Gastrocnemius medialis (tissue), 4 donors: ENCODE measurements at regions not wholly inside any gene's neighbourhood (a gene's known extent, or its start where the extent isn't known, plus 50 kb on each side); places are given as distances from the start of the nearest gene placed in this dataset.

Experiments
- ATAC-seq, 2 donors: fragments of 150-250 bp; one replicate each; pipeline ENCODE4 v1.9.1; 2016
- DNase-seq, 2 donors: peaks; one replicate each; pipeline ENCODE4 v3.0.0-alpha.2; 2019
- H3K27ac ChIP-seq, 4 donors: fragments of 200-600 bp; sonication (generic); 1 replicate in 1 of 4; 2 replicates in 3 of 4; pipeline ENCODE4 v1.5.1; 2016 to 2018; ENCODE audit warnings: mild to moderate bottlenecking in 2 of 4, moderate library complexity in 1 of 4
- H3K27me3 ChIP-seq, 3 donors: fragments of 200-600 bp; sonication (generic) in 2 of 3; 1 replicate in 1 of 3; 2 replicates in 2 of 3; pipeline versions ENCODE4 v1.5.1 to v1.6.0; 2016 to 2019; ENCODE audit warnings: mild to moderate bottlenecking in 1 of 3, moderate library complexity in 1 of 3
- H3K36me3 ChIP-seq, 2 donors: fragments of 200-600 bp; sonication (generic) in 1 of 2; one replicate each; pipeline ENCODE4 v1.5.1; 2017 to 2018
- H3K4me1 ChIP-seq, 2 donors: fragments of 200-600 bp; sonication (generic) in 1 of 2; one replicate each; pipeline ENCODE4 v1.5.1; 2016 to 2017; ENCODE audit warnings: mild to moderate bottlenecking in 2 of 2
- H3K4me3 ChIP-seq, 4 donors: fragments of 200-600 bp; sonication (generic) in 3 of 4; 1 replicate in 1 of 4; 2 replicates in 3 of 4; pipeline ENCODE4 v1.5.1; 2016 to 2019; ENCODE audit warnings: mild to moderate bottlenecking in 2 of 4
- H3K9me3 ChIP-seq, 3 donors: fragments of 200-600 bp; sonication (generic) in 2 of 3; 1 replicate in 1 of 3; 2 replicates in 2 of 3; pipeline ENCODE4 v1.5.1; 2016 to 2019
- CTCF ChIP-seq, 5 experiments: fragments of 450-650 bp in 3 of 5; fragments of 200-600 bp in 2 of 5; sonication (generic) in 2 of 5; IDR thresholded peaks in 4 of 5; conservative IDR thresholded peaks in 1 of 5; 1 replicate in 4 of 5; 2 replicates in 1 of 5; pipeline ENCODE4 v1.5.1; 2016 to 2019; ENCODE audit warnings: antibody characterized with exemption in 5 of 5, mild to moderate bottlenecking in 3 of 5, moderate library complexity in 3 of 5
- POLR2A ChIP-seq, 2 donors: fragments of 450-650 bp; IDR thresholded peaks; one replicate each; pipeline ENCODE4 v1.6.1; 2017; ENCODE audit warnings: antibody characterized with exemption in 2 of 2, mild to moderate bottlenecking in 2 of 2, moderate library complexity in 2 of 2
- in situ Hi-C, 4 donors: fragments of 200-750 bp; cut with MboI; loops; one replicate each; pipeline versions ENCODE4 v1.15.0 to v1.8.0; 2017; ENCODE audit warnings: low sequenced_read_pairs in 4 of 4
- intact Hi-C: fragments of 100-400 bp; cut with DNase I; formaldehyde crosslinking; loops from one replicate; pipeline ENCODE4 v1.15.1; 2023; ENCODE audit warnings: low total_unique reads

DNA sequence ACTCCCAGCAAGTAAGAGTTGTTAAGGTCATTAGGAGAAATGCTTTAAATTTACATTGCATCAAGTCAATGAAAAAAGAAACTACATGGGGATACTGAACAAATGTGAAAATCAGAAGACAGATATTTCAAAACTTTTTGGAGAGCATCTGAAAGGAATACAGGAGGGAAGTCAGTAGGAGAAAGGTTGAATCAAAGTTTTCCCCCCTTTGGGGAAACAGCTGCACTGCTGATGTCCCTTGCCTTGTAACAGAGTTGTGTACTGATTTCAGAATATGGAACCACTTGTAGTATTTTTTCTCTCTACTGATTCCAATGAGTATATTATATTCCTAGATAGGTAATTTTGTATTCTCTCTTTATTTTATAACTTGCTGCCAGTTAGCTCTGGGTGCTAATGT is 592.5 kb upstream of the ZEB2 start:
- Histone ChIP-seq H3K4me1 (no peaks in the 10 kb centered on the region), H3K27me3 (no peaks in the 10 kb centered on the region), H3K36me3 (no peaks in the 10 kb centered on the region), H3K9me3 (no peaks in the 10 kb centered on the region), H3K4me3 (no peak overlapping the region), H3K27ac (no peak overlapping the region)
- ATAC-seq = peak in 1 of 2 donors; percentile 42
- in situ Hi-C loops = no loop called here
- no peak for DNase-seq
- intact Hi-C loops = no loop called here
- no peak for TF ChIP-seq CTCF (IDR thresholded peaks at IDR 0.05 in 4 of 5, conservative IDR thresholded peaks at IDR 0.05 in 1 of 5)
- TF ChIP-seq POLR2A (IDR thresholded peaks at IDR 0.05) = no peak

DNA sequence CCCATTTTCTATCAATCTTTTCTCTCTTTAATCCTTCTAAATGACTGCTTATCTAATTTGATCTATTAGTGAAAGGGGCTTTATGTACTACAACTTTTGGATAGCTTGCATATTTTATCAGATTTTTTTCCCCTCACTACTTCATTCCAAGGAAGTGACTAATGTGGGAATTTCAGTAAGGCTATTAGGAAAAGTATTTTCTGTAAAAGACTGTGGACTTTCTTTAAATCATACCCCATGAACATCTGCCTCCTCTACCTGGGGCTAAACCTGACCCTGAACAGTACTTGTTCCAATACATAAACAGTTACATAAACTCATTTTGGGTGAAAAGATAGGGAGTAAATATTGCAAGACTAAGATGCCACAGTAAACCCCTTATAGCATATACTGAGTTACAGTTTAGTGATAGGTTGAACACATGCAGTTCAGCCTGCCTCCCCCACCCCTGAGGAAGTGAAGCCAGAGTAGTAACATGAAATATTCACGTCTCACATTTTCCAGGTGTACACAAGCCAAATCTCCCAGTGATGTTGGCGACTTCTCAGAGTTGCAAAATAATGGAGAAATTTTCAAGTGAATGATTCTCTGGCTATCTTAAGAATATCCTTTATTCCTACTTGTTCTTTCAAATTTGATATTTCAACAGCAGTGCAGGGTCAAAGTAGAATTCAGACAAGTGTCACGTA is 590.9 kb upstream of the ZEB2 start:
- TF ChIP-seq POLR2A (IDR thresholded peaks at IDR 0.05) (no peak), CTCF (IDR thresholded peaks at IDR 0.05 in 4 of 5, conservative IDR thresholded peaks at IDR 0.05 in 1 of 5) (no peak)
- Histone ChIP-seq H3K4me3 (no peak overlapping the region), H3K27ac (no peak overlapping the region), H3K36me3 (no peaks in the 10 kb centered on the region), H3K9me3 (no peaks in the 10 kb centered on the region), H3K27me3 (no peaks in the 10 kb centered on the region), H3K4me1 (no peaks in the 10 kb centered on the region)
- ATAC-seq (no peak), DNase-seq (no peak)
- in situ Hi-C loops = no loop called here
- intact Hi-C loops = no loop called here

DNA sequence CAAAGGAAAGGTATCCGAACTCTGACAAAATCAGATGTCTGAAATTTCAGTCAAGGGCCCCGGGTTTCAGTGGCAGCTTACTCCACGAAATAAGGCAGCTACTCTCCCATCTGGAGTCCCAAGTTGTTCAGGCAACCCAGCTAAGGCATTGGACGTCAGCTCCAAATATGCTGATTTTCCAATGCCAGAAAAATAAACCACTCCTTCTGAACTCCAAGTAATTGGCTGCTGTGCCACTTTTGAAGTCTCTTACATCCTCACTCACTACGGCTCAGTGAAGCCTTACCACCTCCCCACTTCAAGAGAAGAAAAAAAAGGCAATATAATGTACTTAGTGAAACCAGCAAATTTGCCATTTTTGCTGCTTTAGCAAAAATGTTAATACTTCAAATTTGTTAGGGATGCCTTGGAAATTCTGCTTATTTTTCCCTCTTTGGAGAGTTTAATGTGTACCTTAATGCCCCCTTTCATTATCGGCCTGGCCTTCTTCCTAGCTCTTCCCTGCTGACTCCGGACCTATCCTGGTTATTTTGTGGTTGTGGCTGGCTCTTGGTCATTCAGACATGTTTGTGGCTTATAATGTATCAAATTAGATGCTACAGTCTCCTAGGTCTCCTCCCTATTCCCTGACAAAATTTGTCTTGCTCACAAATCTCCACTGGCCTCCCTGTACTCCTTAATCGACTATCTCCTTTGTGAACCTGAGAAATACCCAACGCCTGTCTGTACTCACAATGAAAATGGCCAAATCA is 589.2 kb upstream of the ZEB2 start:
- Histone ChIP-seq H3K27me3 (no peaks in the 10 kb centered on the region), H3K4me1 (no peaks in the 10 kb centered on the region), H3K36me3 (no peaks in the 10 kb centered on the region), H3K4me3 (no peak overlapping the region), H3K9me3 (no peaks in the 10 kb centered on the region), H3K27ac (peak overlapping the region in 1 of 4 donors; percentile 13)
- intact Hi-C loops = no loop called here
- TF ChIP-seq CTCF (IDR thresholded peaks at IDR 0.05 in 4 of 5, conservative IDR thresholded peaks at IDR 0.05 in 1 of 5) (no peak), POLR2A (IDR thresholded peaks at IDR 0.05) (no peak)
- in situ Hi-C loops = no loop called here
- ATAC-seq = no peak
- DNase-seq = no peak

GRCh38 chr2:145108361-145108778 is 588.5 kb upstream of the ZEB2 start:
- Histone ChIP-seq H3K36me3 (no peaks in the 10 kb centered on the region), H3K27ac (peak overlapping the region in 1 of 4 donors; percentile 13), H3K9me3 (no peaks in the 10 kb centered on the region), H3K27me3 (no peaks in the 10 kb centered on the region), H3K4me3 (no peak overlapping the region), H3K4me1 (no peaks in the 10 kb centered on the region)
- TF ChIP-seq CTCF (IDR thresholded peaks at IDR 0.05 in 4 of 5, conservative IDR thresholded peaks at IDR 0.05 in 1 of 5) = no peak
- no peak for TF ChIP-seq POLR2A (IDR thresholded peaks at IDR 0.05)
- in situ Hi-C loops (no loop called here), intact Hi-C loops (no loop called here)
- ATAC-seq (no peak), DNase-seq (no peak)
